ENCODE measurements at regions not wholly inside any gene's neighbourhood (a gene's known extent, or its start where the extent isn't known, plus 50 kb on each side); places are given as distances from the start of the nearest gene placed in this dataset.

GRCh38 chr5:130712324-130712723 is 452.7 kb downstream of the HINT1 start:
- no peak for TF ChIP-seq CTCF (conservative IDR thresholded peaks at IDR 0.05)
- no peak for TF ChIP-seq ZFX (IDR thresholded peaks at IDR 0.05)
